GM12878 (cell line): ENCODE measurements at regions not wholly inside any gene's neighbourhood (a gene's known extent, or its start where the extent isn't known, plus 50 kb on each side); places are given as distances from the start of the nearest gene placed in this dataset.

ENCODE experiments used
- EZH2 ChIP-seq: IDR thresholded peaks from 2 replicates; pipeline ENCODE4 v1.6.1; 2012; ENCODE audit warnings: low read depth, mild to moderate bottlenecking, control low read depth, inconsistent platforms, low read length, borderline replicate concordance; ENCODE audit not compliant: control insufficient read depth
- SP1 ChIP-seq: IDR thresholded peaks from one replicate; pipeline ENCODE4 v1.6.1; 2011; ENCODE audit warnings: low read depth, low read length
- TF ChIP-seq, protein P1 (sequence below): fragments of 450-650 bp; IDR thresholded peaks from 2 replicates; pipeline ENCODE4 v1.6.1; 2017; ENCODE audit warnings: mild to moderate bottlenecking

DNA sequence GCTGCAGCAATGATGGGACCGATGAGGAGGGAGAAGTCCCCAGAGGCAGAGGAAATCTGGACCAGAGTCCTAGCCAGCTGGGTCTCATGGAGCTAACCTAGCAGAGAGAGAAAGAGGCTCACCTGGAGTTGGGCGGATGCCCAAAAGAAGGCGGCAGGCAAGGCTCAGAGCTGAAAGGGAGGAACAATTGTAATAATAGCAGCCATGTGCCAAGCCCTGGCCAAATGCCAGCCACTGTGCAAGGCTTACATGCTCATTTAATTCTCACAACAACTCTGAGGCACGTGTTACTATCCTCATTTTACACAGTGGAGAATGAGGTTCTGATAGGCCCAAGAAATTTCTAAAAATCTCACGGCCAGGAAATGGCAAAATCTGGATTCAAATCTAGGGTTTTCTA, 50.0 kb upstream of the ZNF648 start:
- TF ChIP-seq, protein P1, sequence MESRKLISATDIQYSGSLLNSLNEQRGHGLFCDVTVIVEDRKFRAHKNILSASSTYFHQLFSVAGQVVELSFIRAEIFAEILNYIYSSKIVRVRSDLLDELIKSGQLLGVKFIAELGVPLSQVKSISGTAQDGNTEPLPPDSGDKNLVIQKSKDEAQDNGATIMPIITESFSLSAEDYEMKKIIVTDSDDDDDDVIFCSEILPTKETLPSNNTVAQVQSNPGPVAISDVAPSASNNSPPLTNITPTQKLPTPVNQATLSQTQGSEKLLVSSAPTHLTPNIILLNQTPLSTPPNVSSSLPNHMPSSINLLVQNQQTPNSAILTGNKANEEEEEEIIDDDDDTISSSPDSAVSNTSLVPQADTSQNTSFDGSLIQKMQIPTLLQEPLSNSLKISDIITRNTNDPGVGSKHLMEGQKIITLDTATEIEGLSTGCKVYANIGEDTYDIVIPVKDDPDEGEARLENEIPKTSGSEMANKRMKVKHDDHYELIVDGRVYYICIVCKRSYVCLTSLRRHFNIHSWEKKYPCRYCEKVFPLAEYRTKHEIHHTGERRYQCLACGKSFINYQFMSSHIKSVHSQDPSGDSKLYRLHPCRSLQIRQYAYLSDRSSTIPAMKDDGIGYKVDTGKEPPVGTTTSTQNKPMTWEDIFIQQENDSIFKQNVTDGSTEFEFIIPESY = no peak
- no peak for TF ChIP-seq EZH2
- no peak for TF ChIP-seq SP1
